Common myeloid progenitor, CD34-positive (primary cell): ENCODE measurements at regions not wholly inside any gene's neighbourhood (a gene's known extent, or its start where the extent isn't known, plus 50 kb on each side); places are given as distances from the start of the nearest gene placed in this dataset.

Experiments used
- CTCF ChIA-PET: fragments of 350-600 bp; sonication (Branson Sonifier 250); formaldehyde crosslinking; loops from one replicate; lab custom pipeline; 2021; ENCODE audit warnings: antibody characterized with exemption; lab: Charles Lee
- POLR2A ChIA-PET: fragments of 350-600 bp; sonication (Branson Sonifier 250); formaldehyde crosslinking; loops from one replicate; lab custom pipeline; 2021; ENCODE audit warnings: antibody characterized with exemption; lab: Charles Lee
- DNase-seq, 3 donors: peaks; one replicate each; pipeline versions ENCODE4 v3.0.0 to v3.0.0-alpha.2; 2013
- H3K27ac ChIP-seq, 2 experiments: 1 replicate in 1 of 2; 2 replicates in 1 of 2; pipeline ENCODE4 v1.7.0; 2013; ENCODE audit warnings: inconsistent platforms in 2 of 2, low read length in 2 of 2, mild to moderate bottlenecking in 2 of 2, low read depth in 1 of 2, moderate library complexity in 1 of 2; ENCODE audit not compliant: severe bottlenecking in 2 of 2, insufficient read depth in 1 of 2, poor library complexity in 1 of 2
- H3K27me3 ChIP-seq, 5 experiments: replicated peaks in 2 of 5; 1 replicate in 3 of 5; 2 replicates in 2 of 5; pipeline versions ENCODE4 v1.6.1 to v1.7.0; 2013; ENCODE audit warnings: low read length in 4 of 5, mild to moderate bottlenecking in 2 of 5, moderate library complexity in 2 of 5, inconsistent platforms in 1 of 5; ENCODE audit not compliant: insufficient read depth in 5 of 5, control insufficient read depth in 4 of 5
- H3K36me3 ChIP-seq, 4 experiments: 1 replicate in 2 of 4; 2 replicates in 2 of 4; pipeline versions ENCODE4 v1.6.1 to v1.7.0; 2013; ENCODE audit warnings: low read length in 3 of 4, control low read depth in 1 of 4, mild to moderate bottlenecking in 1 of 4; ENCODE audit not compliant: control insufficient read depth in 4 of 4, insufficient read depth in 4 of 4
- H3K4me1 ChIP-seq, 4 experiments: 1 replicate in 3 of 4; 2 replicates in 1 of 4; pipeline versions ENCODE4 v1.6.1 to v1.7.1; 2013; ENCODE audit warnings: low read length in 3 of 4, mild to moderate bottlenecking in 3 of 4, control low read depth in 1 of 4, inconsistent platforms in 1 of 4, moderate library complexity in 1 of 4; ENCODE audit not compliant: control insufficient read depth in 4 of 4, insufficient read depth in 4 of 4; ENCODE audit errors: control extremely low read depth in 1 of 4
- H3K4me3 ChIP-seq, 7 experiments: 1 replicate in 4 of 7; 2 replicates in 3 of 7; pipeline versions ENCODE4 v1.5.1 to v1.7.0; 2013; ENCODE audit warnings: mild to moderate bottlenecking in 7 of 7, low read length in 6 of 7, moderate library complexity in 6 of 7, inconsistent platforms in 2 of 7, low read depth in 2 of 7, control low read depth in 1 of 7; ENCODE audit not compliant: insufficient read depth in 4 of 7, control insufficient read depth in 1 of 7; ENCODE audit errors: extremely low read depth in 1 of 7
- H3K9me3 ChIP-seq, 5 experiments: 1 replicate in 4 of 5; 2 replicates in 1 of 5; pipeline versions ENCODE4 v1.6.1 to v1.7.1; 2013; ENCODE audit warnings: low read length in 4 of 5, mild to moderate bottlenecking in 2 of 5, inconsistent platforms in 1 of 5, low read depth in 1 of 5, moderate library complexity in 1 of 5; ENCODE audit not compliant: control insufficient read depth in 4 of 5, insufficient read depth in 2 of 5; ENCODE audit errors: control extremely low read depth in 1 of 5
- WGBS: methylation state at CpG from one replicate; pipeline ENCODE4 v1.1.5; 2013; ENCODE audit not compliant: insufficient coverage; 5-methylcytosine and 5-hydroxymethylcytosine counted together

- CTCF ChIA-PET: no interaction called here
- 93% methylated on average over 4 of the region's 4 CpGs for WGBS
- H3K4me1 ChIP-seq: no peaks in the 10 kb centered on the region
- no peaks in the 10 kb centered on the region for H3K9me3 ChIP-seq
- peaks cover 0 to 4% (median 0%) of the 10 kb centered on the region in 5 experiments for H3K27me3 ChIP-seq
- H3K27ac ChIP-seq: no peak overlapping the region
- no peak overlapping the region for H3K4me3 ChIP-seq
- POLR2A ChIA-PET: no interaction called here
- DNase-seq: no peak
- no peaks in the 10 kb centered on the region for H3K36me3 ChIP-seq
Observed at GRCh38 chr3:124118397-124118796, 126.5 kb upstream of the ROPN1 start.

- CTCF ChIA-PET: no interaction called here
Observed at GRCh38 chr3:124119056-124119716, 127.3 kb upstream of the ROPN1 start.

GRCh38 chr3:124121379-124122312 lies 129.7 kb upstream of the ROPN1 start:
- Histone ChIP-seq H3K36me3 (no peaks in the 10 kb centered on the region), H3K27me3 (peaks cover 0 to 8% (median 0%) of the 10 kb centered on the region in 5 experiments), H3K27ac (no peak overlapping the region), H3K4me1 (no peaks in the 10 kb centered on the region), H3K4me3 (no peak overlapping the region), H3K9me3 (peaks cover 0 to 2% (median 0%) of the 10 kb centered on the region in 5 experiments)
- ChIA-PET POLR2A (no interaction called here), CTCF (no interaction called here)
- no peak for DNase-seq
- WGBS: 100% methylated on average over 1 of the region's 1 CpG

More at GRCh38 chr3:124119056-124119716, 127.3 kb upstream of the ROPN1 start:
- DNase-seq: no peak
- no peaks in the 10 kb centered on the region for H3K36me3 ChIP-seq
- no peaks in the 10 kb centered on the region for H3K9me3 ChIP-seq
- no peak overlapping the region for H3K4me3 ChIP-seq
- H3K4me1 ChIP-seq: no peaks in the 10 kb centered on the region
- POLR2A ChIA-PET: no interaction called here
- WGBS: 96% methylated on average over 4 of the region's 4 CpGs
- peaks cover 0 to 4% (median 0%) of the 10 kb centered on the region in 5 experiments for H3K27me3 ChIP-seq
- H3K27ac ChIP-seq: no peak overlapping the region

- H3K27me3 ChIP-seq: peaks cover 0 to 6% (median 2%) of the 10 kb centered on the region in 5 experiments
- no peak overlapping the region for H3K4me3 ChIP-seq
- no peaks in the 10 kb centered on the region for H3K36me3 ChIP-seq
- ChIA-PET CTCF (no interaction called here), POLR2A (no interaction called here)
- peaks cover 0 to 2% (median 0%) of the 10 kb centered on the region in 5 experiments for H3K9me3 ChIP-seq
- H3K27ac ChIP-seq: no peak overlapping the region
- no CpG with 5 or more reads among the region's 1 CpG for WGBS
- no peaks in the 10 kb centered on the region for H3K4me1 ChIP-seq
- DNase-seq: no peak
Observed at GRCh38 chr3:124125315-124125714, 133.4 kb upstream of the ROPN1 start.

- POLR2A ChIA-PET: interaction anchor here (0.6 kb wide), 1 partner anchor 504 kb away, joined by 3 read pairs; no protein-coding TSS in a partner anchor
- 100% methylated on average over 1 of the region's 1 CpG for WGBS
- CTCF ChIA-PET: interaction anchor here (0.9 kb wide), 1 partner anchor 19 kb away, joined by 3 read pairs; no protein-coding TSS in a partner anchor
Observed at GRCh38 chr3:124126436-124127023, 134.6 kb upstream of the ROPN1 start.

GRCh38 chr3:124131158-124131557 lies 139.2 kb upstream of the ROPN1 start:
- Histone ChIP-seq H3K36me3 (no peaks in the 10 kb centered on the region), H3K27ac (no peak overlapping the region), H3K4me1 (no peaks in the 10 kb centered on the region), H3K27me3 (peaks cover 0 to 3% (median 0%) of the 10 kb centered on the region in 5 experiments), H3K9me3 (peaks cover 0 to 3% (median 0%) of the 10 kb centered on the region in 5 experiments), H3K4me3 (no peak overlapping the region)
- no peak for DNase-seq
- POLR2A ChIA-PET: interaction anchor here (0.5 kb wide), 1 partner anchor 47 kb away, joined by 3 read pairs; no protein-coding TSS in a partner anchor
- CTCF ChIA-PET: no interaction called here

More at GRCh38 chr3:124126436-124127023, 134.6 kb upstream of the ROPN1 start:
- Histone ChIP-seq H3K27ac (no peak overlapping the region), H3K4me3 (no peak overlapping the region), H3K36me3 (no peaks in the 10 kb centered on the region), H3K27me3 (peaks cover 0 to 6% (median 2%) of the 10 kb centered on the region in 5 experiments), H3K9me3 (peaks cover 0 to 2% (median 0%) of the 10 kb centered on the region in 5 experiments), H3K4me1 (no peaks in the 10 kb centered on the region)
- DNase-seq: no peak
